Smooth muscle cell (in vitro differentiated cells): ENCODE measurements at regions not wholly inside any gene's neighbourhood (a gene's known extent, or its start where the extent isn't known, plus 50 kb on each side); places are given as distances from the start of the nearest gene placed in this dataset.

ENCODE experiments used
- DNase-seq: peaks from one replicate; lab custom pipeline; 2025; ENCODE audit not compliant: unreplicated experiment; lab: John Stamatoyannopoulos, UW
- H2AFZ ChIP-seq: fragments of 200-600 bp; sonication (generic); 2 replicates; pipeline ENCODE4 v1.6.0; 2016; ENCODE audit warnings: antibody characterized with exemption, low read depth, mild to moderate bottlenecking
- H3F3A ChIP-seq: fragments of 200-600 bp; sonication (generic); 2 replicates; pipeline ENCODE4 v1.6.0; 2017; ENCODE audit warnings: antibody characterized with exemption, low read depth
- H3K27ac ChIP-seq: fragments of 200-600 bp; sonication (generic); 2 replicates; pipeline ENCODE4 v1.5.1; 2016; ENCODE audit warnings: low read depth, mild to moderate bottlenecking
- H3K27me3 ChIP-seq: fragments of 200-600 bp; sonication (generic); 2 replicates; pipeline ENCODE4 v1.6.1; 2016; ENCODE audit warnings: low read depth, mild to moderate bottlenecking
- H3K36me3 ChIP-seq: fragments of 200-600 bp; sonication (generic); 2 replicates; pipeline ENCODE4 v1.5.1; 2016; ENCODE audit warnings: low read depth
- H3K4me1 ChIP-seq: fragments of 200-600 bp; sonication (generic); 2 replicates; pipeline ENCODE4 v1.5.1; 2016; ENCODE audit warnings: low read depth
- H3K4me2 ChIP-seq: fragments of 200-600 bp; sonication (generic); 2 replicates; pipeline ENCODE4 v1.6.0; 2016; ENCODE audit warnings: mild to moderate bottlenecking
- H3K4me3 ChIP-seq: fragments of 200-600 bp; sonication (generic); 2 replicates; pipeline ENCODE4 v1.5.1; 2016; ENCODE audit warnings: mild to moderate bottlenecking
- H3K79me2 ChIP-seq: fragments of 200-600 bp; sonication (generic); 2 replicates; pipeline ENCODE4 v1.6.0; 2016; ENCODE audit warnings: low read depth, mild to moderate bottlenecking
- H3K9ac ChIP-seq: fragments of 200-600 bp; sonication (generic); 2 replicates; pipeline ENCODE4 v1.6.0; 2016; ENCODE audit warnings: low read depth
- H3K9me3 ChIP-seq: fragments of 200-600 bp; sonication (generic); replicated peaks from 2 replicates; pipeline ENCODE4 v1.5.1; 2016; ENCODE audit warnings: low read depth
- H4K20me1 ChIP-seq: fragments of 200-600 bp; sonication (generic); 2 replicates; pipeline ENCODE4 v1.6.0; 2016; ENCODE audit warnings: low read depth
- CTCF ChIP-seq: fragments of 200-600 bp; sonication (generic); IDR thresholded peaks from 2 replicates; pipeline ENCODE4 v1.5.1; 2017; ENCODE audit warnings: borderline replicate concordance, mild to moderate bottlenecking, antibody characterized with exemption; ENCODE audit not compliant: insufficient read depth, poor library complexity, severe bottlenecking
- WGBS: methylation state at CpG from one replicate; pipeline ENCODE4 v1.1.7; 2016; ENCODE audit warnings: low lambda C conversion rate; 5-methylcytosine and 5-hydroxymethylcytosine counted together

GRCh38 chr11:104798789-104799188, 99.5 kb downstream of the CASP12 start:
- Histone ChIP-seq H3K9me3 (no peaks in the 10 kb centered on the region), H3K36me3 (no peaks in the 10 kb centered on the region), H2AFZ (no peak overlapping the region), H3K27me3 (no peaks in the 10 kb centered on the region), H3F3A (no peaks in the 10 kb centered on the region), H3K27ac (no peak overlapping the region), H3K79me2 (no peaks in the 10 kb centered on the region), H3K4me3 (no peak overlapping the region), H4K20me1 (no peaks in the 10 kb centered on the region), H3K4me1 (no peaks in the 10 kb centered on the region), H3K4me2 (no peak overlapping the region), H3K9ac (no peak overlapping the region)
- DNase-seq = no peak
- no peak for TF ChIP-seq CTCF
- 90% methylated on average over 1 of the region's 1 CpG for WGBS

DNA sequence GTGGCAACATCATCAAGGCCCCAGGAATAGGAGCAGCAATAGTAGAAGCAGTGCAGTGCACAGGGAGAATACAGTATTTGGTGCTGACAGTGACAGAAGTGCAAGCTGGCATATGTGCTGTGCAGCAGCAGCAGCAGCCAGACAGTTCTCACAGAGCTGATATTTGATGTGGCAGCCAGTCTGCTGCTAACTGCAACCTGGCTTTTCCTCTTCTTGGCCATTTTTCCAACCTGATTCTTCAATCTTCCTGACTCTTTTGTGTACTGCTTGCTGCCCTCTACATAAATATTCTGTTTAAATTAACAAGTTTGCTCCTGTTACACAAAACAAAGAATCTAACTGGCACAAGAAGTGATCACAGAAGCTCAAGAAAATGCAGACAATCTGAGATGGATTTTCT, 102.0 kb downstream of the CASP12 start:
- Histone ChIP-seq H3K4me1 (no peaks in the 10 kb centered on the region), H2AFZ (no peak overlapping the region), H4K20me1 (no peaks in the 10 kb centered on the region), H3K9me3 (no peaks in the 10 kb centered on the region), H3K36me3 (no peaks in the 10 kb centered on the region), H3F3A (no peaks in the 10 kb centered on the region), H3K79me2 (no peaks in the 10 kb centered on the region), H3K4me2 (no peak overlapping the region), H3K27ac (no peak overlapping the region), H3K27me3 (no peaks in the 10 kb centered on the region), H3K4me3 (no peak overlapping the region), H3K9ac (no peak overlapping the region)
- TF ChIP-seq CTCF = no peak
- DNase-seq = no peak

DNA sequence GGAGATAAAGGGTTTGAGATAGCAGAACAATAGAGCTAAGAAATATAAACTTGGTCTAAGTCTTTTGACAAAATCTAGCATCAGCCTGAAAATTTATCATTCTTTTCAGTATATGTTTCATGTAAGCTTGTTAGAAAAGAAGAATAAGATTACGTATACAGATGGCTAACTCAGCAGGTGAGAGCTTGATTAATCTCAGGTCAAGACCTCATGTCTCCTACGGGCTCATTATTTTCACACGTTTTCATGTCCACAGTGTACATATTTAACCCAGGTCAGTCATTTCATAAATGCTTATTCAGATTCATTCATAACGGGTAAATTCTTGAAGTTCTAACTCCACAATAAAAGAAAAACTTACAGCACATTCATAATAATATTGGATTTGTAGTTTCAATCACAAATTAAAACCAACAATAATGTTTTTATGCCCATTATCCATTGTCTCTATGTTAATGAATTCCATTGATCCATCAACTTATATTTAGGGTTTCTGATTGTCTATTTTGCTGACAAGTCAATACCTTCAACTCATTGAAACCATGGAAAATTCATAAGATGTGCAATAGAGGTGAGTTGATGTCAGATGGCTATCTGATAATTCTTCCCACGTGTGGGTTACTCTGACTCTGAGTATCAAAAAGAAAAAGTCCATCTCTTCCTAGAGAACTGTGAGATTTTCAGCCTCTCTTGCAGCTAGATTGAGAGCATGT, 102.6 kb downstream of the CASP12 start:
- H3K4me1 ChIP-seq = no peaks in the 10 kb centered on the region
- H3F3A ChIP-seq = no peaks in the 10 kb centered on the region
- H4K20me1 ChIP-seq = no peaks in the 10 kb centered on the region
- no peak for DNase-seq
- H3K4me2 ChIP-seq = no peak overlapping the region
- no peaks in the 10 kb centered on the region for H3K27me3 ChIP-seq
- no peak for TF ChIP-seq CTCF
- H3K79me2 ChIP-seq = no peaks in the 10 kb centered on the region
- no peaks in the 10 kb centered on the region for H3K36me3 ChIP-seq
- H3K4me3 ChIP-seq = no peak overlapping the region
- H3K27ac ChIP-seq = no peak overlapping the region
- 94% methylated on average over 5 of the region's 5 CpGs for WGBS
- no peak overlapping the region for H3K9ac ChIP-seq
- no peaks in the 10 kb centered on the region for H3K9me3 ChIP-seq
- no peak overlapping the region for H2AFZ ChIP-seq

DNA sequence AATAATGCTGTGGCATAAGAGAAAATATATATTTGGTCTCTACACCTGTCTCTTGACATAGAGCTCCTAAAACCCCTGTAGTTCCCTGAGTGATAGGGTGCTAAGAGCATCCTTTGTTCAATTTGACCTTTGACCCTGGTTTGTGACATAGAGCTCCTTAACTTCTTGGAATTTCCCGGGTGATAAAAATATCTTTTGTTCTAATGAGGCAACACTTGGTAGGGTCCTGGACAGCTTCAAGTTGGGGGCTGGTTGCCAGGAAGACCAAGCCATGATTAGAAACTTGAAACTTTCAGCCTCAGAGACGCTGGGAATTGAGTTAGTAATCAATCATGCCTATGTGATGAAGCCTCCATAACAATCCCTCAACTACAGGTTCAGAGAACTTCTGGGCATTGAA, 105.4 kb downstream of the CASP12 start:
- no peak overlapping the region for H3K4me3 ChIP-seq
- no peaks in the 10 kb centered on the region for H4K20me1 ChIP-seq
- H3K9me3 ChIP-seq = no peaks in the 10 kb centered on the region
- no peak overlapping the region for H3K27ac ChIP-seq
- no peaks in the 10 kb centered on the region for H3K4me1 ChIP-seq
- no peaks in the 10 kb centered on the region for H3K79me2 ChIP-seq
- no peaks in the 10 kb centered on the region for H3K27me3 ChIP-seq
- no peak overlapping the region for H3K4me2 ChIP-seq
- no peaks in the 10 kb centered on the region for H3F3A ChIP-seq
- H3K9ac ChIP-seq = no peak overlapping the region
- H3K36me3 ChIP-seq = no peaks in the 10 kb centered on the region
- no peak overlapping the region for H2AFZ ChIP-seq
- 61% methylated on average over 2 of the region's 2 CpGs for WGBS
- TF ChIP-seq CTCF = no peak
- DNase-seq = no peak
